ENCODE measurements at regions not wholly inside any gene's neighbourhood (a gene's known extent, or its start where the extent isn't known, plus 50 kb on each side); places are given as distances from the start of the nearest gene placed in this dataset.
"Not testable (repeated sequence)": the region's sequence is repeated elsewhere in the genome, so short reads cannot be mapped to it uniquely, and the experiment has no call there.

GRCh38 chr10:61016007-61016406, 72.0 kb upstream of the RHOBTB1 start:
- no peak for DNase-seq (ENCODE audit: low read depth)

DNA sequence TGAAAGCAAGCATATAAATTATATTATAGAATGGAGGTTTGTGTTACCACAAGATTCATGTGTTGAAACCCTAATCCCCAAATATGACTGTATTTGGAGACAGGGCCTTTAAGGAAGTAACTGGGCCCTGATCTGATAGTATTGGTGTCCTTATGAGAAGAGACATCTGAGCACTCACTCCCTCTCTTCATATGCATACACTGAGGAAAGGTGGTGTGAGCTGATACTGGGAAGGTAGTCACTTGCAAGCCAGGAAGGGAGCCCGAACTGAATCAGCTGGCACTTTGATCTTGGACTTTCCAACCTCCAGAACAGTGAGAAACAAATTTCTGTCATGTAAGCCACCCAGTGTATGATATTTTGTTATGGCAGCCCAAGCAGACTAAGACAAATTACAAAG, 66.9 kb upstream of the RHOBTB1 start:
- H3K4me3 ChIP-seq (ENCODE audit: low read depth, low read length) = no peak overlapping the region
- DNase-seq (ENCODE audit: low read depth) = no peak
- TF ChIP-seq, protein P1, sequence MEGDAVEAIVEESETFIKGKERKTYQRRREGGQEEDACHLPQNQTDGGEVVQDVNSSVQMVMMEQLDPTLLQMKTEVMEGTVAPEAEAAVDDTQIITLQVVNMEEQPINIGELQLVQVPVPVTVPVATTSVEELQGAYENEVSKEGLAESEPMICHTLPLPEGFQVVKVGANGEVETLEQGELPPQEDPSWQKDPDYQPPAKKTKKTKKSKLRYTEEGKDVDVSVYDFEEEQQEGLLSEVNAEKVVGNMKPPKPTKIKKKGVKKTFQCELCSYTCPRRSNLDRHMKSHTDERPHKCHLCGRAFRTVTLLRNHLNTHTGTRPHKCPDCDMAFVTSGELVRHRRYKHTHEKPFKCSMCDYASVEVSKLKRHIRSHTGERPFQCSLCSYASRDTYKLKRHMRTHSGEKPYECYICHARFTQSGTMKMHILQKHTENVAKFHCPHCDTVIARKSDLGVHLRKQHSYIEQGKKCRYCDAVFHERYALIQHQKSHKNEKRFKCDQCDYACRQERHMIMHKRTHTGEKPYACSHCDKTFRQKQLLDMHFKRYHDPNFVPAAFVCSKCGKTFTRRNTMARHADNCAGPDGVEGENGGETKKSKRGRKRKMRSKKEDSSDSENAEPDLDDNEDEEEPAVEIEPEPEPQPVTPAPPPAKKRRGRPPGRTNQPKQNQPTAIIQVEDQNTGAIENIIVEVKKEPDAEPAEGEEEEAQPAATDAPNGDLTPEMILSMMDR (conservative IDR thresholded peaks at IDR 0.05; ENCODE audit: low read depth, low read length) = no peak

More at GRCh38 chr10:61016007-61016406, 72.0 kb upstream of the RHOBTB1 start:
- no peak overlapping the region for H3K4me3 ChIP-seq (ENCODE audit: low read depth, low read length)
- TF ChIP-seq, protein P1 (conservative IDR thresholded peaks at IDR 0.05; ENCODE audit: low read depth, low read length) = no peak

- not testable (repeated sequence) for DNase-seq (ENCODE audit: low read depth); H3K4me3 ChIP-seq (ENCODE audit: low read depth, low read length)
These were observed 59.1 kb upstream of the RHOBTB1 start for GRCh38 chr10:61003069-61003468.

GRCh38 chr10:61001731-61002122, 57.7 kb upstream of the RHOBTB1 start:
- TF ChIP-seq, protein P1 (conservative IDR thresholded peaks at IDR 0.05; ENCODE audit: low read depth, low read length) = no peak
- DNase-seq (ENCODE audit: low read depth) = no peak
- peak overlapping the region; percentile 61 for H3K4me3 ChIP-seq (ENCODE audit: low read depth, low read length)

- TF ChIP-seq, protein P1 (conservative IDR thresholded peaks at IDR 0.05; ENCODE audit: low read depth, low read length) = no peak
- peak overlapping the region; percentile 61 for H3K4me3 ChIP-seq (ENCODE audit: low read depth, low read length)
These were observed 57.1 kb upstream of the RHOBTB1 start for GRCh38 chr10:61000769-61001730.

DNA sequence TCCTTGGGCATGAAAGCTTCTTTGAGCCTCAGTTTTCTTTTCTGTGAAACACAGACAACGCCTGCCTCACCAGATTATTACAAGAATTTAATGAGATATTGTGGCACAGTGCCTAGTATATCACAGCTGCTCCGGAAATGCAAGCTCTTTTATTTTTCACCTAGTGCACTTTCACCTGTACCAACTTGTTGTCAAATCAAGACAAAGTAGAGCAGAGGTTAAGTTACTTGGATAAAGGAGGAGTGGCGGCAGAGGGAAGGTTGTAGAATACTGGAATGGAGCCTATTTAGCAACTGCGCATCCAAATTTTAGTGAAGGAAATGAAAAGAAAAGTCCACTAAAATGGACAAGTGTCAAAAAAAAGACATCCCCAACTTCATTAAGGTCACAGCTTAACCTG, 54.9 kb upstream of the RHOBTB1 start:
- no peak for DNase-seq (ENCODE audit: low read depth)
- TF ChIP-seq, protein P1 (conservative IDR thresholded peaks at IDR 0.05; ENCODE audit: low read depth, low read length) = no peak
- H3K4me3 ChIP-seq (ENCODE audit: low read depth, low read length) = no peak overlapping the region

More at GRCh38 chr10:61000769-61001730, 57.1 kb upstream of the RHOBTB1 start:
- DNase-seq (ENCODE audit: low read depth) = peak; percentile 34

GRCh38 chr10:60994128-60994527, 50.1 kb upstream of the RHOBTB1 start:
- no peak overlapping the region for H3K4me3 ChIP-seq (ENCODE audit: low read depth, low read length)
- TF ChIP-seq, protein P1 (conservative IDR thresholded peaks at IDR 0.05; ENCODE audit: low read depth, low read length) = no peak
- no peak for DNase-seq (ENCODE audit: low read depth)

Data from choroid plexus epithelial cell (primary cell).